ENCODE measurements at regions not wholly inside any gene's neighbourhood (a gene's known extent, or its start where the extent isn't known, plus 50 kb on each side); places are given as distances from the start of the nearest gene placed in this dataset.

- peak; percentile 65 for DNase-seq (ENCODE audit: low read depth)
- in situ Hi-C loops (cut with HindIII; ENCODE audit: low pct_unique_long_range_greater_than_20kb, low sequenced_read_pairs), result no loop called here
These were observed 142.5 kb upstream of the TNS3 start for GRCh38 chr7:47724335-47724982.

DNA sequence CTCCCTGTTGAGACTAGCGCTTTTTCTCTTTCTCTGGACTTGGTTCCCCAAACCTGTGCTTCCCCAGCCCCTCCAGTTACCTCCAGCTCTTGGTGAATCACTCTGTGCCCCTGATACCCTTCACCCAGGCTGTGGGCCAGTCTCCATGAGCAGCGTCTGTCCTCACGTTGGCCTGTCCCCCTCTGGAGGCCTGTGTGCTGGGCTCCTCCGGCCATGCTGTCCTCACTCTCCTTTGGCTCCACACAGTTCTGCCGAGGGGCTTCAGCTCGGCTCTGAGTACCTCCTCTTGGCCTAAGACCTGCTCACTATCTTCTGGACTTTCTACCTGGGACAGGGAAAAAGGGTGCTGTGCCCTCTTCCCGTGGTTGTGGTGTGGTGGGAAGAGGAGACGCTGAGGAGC is 140.2 kb upstream of the TNS3 start:
- in situ Hi-C loops (cut with HindIII; ENCODE audit: low pct_unique_long_range_greater_than_20kb, low sequenced_read_pairs), result no loop called here
- DNase-seq (ENCODE audit: low read depth), result no peak

DNA sequence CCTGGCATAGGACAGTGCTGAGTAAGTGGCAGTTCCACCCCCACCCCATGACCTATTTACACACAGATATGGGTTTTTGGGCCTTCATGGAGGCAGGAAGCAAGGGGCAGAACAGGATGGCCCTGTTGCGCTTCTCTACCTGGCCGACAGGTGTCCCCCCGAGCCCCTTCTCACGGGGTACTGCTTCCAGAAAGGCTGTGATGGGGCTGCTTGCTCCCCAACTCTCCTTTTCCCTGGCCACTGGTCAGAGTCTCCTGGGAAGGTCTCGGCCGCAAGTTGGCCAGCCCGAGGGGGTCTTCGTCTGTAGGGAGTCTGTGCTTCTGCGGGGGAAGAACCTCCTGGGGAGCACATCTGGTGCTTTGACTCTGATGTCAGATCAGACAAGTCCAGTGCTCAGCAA is 139.8 kb upstream of the TNS3 start:
- in situ Hi-C loops (cut with HindIII; ENCODE audit: low pct_unique_long_range_greater_than_20kb, low sequenced_read_pairs), result no loop called here

GRCh38 chr7:47720907-47721244 is 139.0 kb upstream of the TNS3 start:
- in situ Hi-C loops (cut with HindIII; ENCODE audit: low pct_unique_long_range_greater_than_20kb, low sequenced_read_pairs), result no loop called here
- DNase-seq (ENCODE audit: low read depth), result no peak

More for the DNA sequence above, 139.8 kb upstream of the TNS3 start:
- DNase-seq (ENCODE audit: low read depth), result no peak

- in situ Hi-C loops (cut with HindIII; ENCODE audit: low pct_unique_long_range_greater_than_20kb, low sequenced_read_pairs), result no loop called here
- DNase-seq (ENCODE audit: low read depth), result no peak
These were observed 138.4 kb upstream of the TNS3 start for GRCh38 chr7:47720141-47720906.

- DNase-seq (ENCODE audit: low read depth), result no peak
- in situ Hi-C loops (cut with HindIII; ENCODE audit: low pct_unique_long_range_greater_than_20kb, low sequenced_read_pairs), result no loop called here
These were observed 137.8 kb upstream of the TNS3 start for GRCh38 chr7:47719675-47720074.

DNA sequence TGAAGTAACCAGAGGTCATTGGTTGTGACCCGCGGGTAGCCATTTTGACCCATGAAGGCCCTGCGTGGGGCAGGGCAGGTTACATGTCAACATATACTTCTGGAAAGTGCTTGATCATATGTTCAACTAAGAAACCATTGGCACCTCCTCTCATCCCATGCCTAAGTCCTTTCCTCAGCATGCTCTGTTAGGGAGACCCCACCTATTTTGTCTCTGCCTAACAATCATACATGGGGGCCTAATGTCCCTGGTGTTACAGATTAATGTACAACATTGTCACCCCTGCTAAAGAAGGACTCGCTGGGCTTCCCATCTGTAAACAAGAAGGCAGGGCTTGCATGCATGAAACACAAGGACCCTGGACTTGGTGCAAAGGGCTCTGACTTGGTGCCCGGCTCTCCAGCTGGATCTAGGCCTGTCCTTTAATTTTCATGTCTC is 133.7 kb upstream of the TNS3 start:
- in situ Hi-C loops (cut with HindIII; ENCODE audit: low pct_unique_long_range_greater_than_20kb, low sequenced_read_pairs), result no loop called here
- DNase-seq (ENCODE audit: low read depth), result no peak

- in situ Hi-C loops (cut with HindIII; ENCODE audit: low pct_unique_long_range_greater_than_20kb, low sequenced_read_pairs), result no loop called here
- no peak for DNase-seq (ENCODE audit: low read depth)
These were observed 133.0 kb upstream of the TNS3 start for GRCh38 chr7:47714669-47715607.

DNA sequence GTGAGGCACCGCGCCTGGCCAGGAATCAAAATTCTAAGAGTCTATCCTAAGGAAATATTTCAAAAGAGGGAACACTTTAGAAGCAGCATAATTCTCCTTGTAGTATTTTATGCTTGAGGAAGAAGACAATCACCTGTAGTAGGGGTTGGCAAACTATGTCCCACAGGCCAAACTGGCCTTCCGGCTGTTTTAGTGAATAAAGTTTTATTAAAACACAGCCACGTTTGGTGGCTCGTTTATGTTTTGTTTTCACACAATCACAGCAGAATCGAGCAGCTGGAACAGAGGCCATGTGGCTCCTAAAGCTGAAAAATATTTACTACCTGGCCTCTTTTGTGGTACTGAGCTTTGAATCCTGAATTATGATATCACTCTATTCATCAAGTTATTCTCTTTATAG is 131.7 kb upstream of the TNS3 start:
- in situ Hi-C loops (cut with HindIII; ENCODE audit: low pct_unique_long_range_greater_than_20kb, low sequenced_read_pairs), result no loop called here
- DNase-seq (ENCODE audit: low read depth), result no peak

- in situ Hi-C loops (cut with HindIII; ENCODE audit: low pct_unique_long_range_greater_than_20kb, low sequenced_read_pairs), result no loop called here
- DNase-seq (ENCODE audit: low read depth), result no peak
These were observed 130.5 kb upstream of the TNS3 start for GRCh38 chr7:47712416-47712815.

DNA sequence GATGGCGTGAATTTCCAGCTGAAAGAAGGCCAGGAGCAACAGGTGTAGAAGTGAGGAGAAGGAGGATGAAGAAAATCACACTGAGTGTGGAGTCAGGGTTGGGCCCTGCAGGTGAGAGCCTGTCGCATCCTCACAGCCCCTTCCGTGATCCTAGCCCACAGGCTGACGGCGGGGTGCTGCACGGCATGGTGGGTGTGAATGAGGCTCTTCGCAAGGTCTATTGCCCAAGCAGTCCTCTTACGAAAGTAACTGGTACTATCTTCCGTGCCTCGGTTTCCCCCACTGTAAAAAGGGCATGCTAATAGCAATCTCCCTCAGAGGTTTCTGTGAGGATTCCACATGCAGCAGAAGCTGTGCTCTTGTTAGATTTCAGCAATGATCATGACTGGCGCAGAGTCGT is 129.9 kb upstream of the TNS3 start:
- in situ Hi-C loops (cut with HindIII; ENCODE audit: low pct_unique_long_range_greater_than_20kb, low sequenced_read_pairs), result no loop called here
- DNase-seq (ENCODE audit: low read depth), result no peak

- in situ Hi-C loops (cut with HindIII; ENCODE audit: low pct_unique_long_range_greater_than_20kb, low sequenced_read_pairs), result no loop called here
- no peak for DNase-seq (ENCODE audit: low read depth)
These were observed 128.5 kb upstream of the TNS3 start for GRCh38 chr7:47710201-47710935.

- DNase-seq (ENCODE audit: low read depth), result no peak
- in situ Hi-C loops (cut with HindIII; ENCODE audit: low pct_unique_long_range_greater_than_20kb, low sequenced_read_pairs), result no loop called here
These were observed 127.5 kb upstream of the TNS3 start for GRCh38 chr7:47709451-47709850.

DNA sequence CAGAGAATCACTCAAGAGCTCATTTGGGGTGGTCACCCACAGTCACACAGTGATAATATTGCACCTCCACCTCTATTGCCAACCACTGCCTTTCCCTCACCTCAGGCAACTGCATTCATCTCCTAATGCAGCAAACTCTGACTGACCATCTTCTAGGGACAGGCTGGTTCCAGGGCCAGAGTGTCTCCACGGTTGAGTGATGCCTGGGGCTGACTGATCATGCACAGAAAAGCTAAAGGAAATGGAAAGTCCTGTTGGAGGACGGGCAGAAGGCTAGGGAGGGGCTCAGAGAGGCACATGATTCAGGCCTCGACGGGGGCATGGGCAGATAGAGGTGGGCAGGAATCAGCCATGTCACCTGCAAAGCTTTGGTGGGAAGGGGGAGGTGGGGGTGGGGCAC is 127.1 kb upstream of the TNS3 start:
- DNase-seq (ENCODE audit: low read depth), result peak; percentile 53
- in situ Hi-C loops (cut with HindIII; ENCODE audit: low pct_unique_long_range_greater_than_20kb, low sequenced_read_pairs), result no loop called here

DNA sequence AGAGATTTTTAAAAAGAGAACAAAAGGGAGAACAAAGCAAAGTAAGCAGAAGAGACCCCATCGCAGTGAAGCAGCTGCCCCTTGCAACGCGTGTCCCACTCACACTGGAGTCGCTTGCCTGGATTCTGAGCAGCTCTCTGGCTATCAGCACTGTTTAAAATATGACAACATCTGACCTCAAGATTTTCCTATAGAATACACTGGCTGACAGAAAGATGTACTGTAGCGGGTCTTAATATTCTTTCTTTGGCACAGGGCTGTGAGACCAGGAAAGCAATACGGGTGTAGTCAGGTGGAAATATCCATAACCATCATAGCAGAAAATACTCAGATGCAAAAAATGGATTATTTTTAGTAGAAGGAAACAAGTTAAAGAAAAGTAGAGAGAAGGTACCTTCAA is 125.7 kb upstream of the TNS3 start:
- in situ Hi-C loops (cut with HindIII; ENCODE audit: low pct_unique_long_range_greater_than_20kb, low sequenced_read_pairs), result no loop called here
- DNase-seq (ENCODE audit: low read depth), result no peak

- no peak for DNase-seq (ENCODE audit: low read depth)
- in situ Hi-C loops (cut with HindIII; ENCODE audit: low pct_unique_long_range_greater_than_20kb, low sequenced_read_pairs), result no loop called here
These were observed 123.0 kb upstream of the TNS3 start for GRCh38 chr7:47704936-47705335.

- in situ Hi-C loops (cut with HindIII; ENCODE audit: low pct_unique_long_range_greater_than_20kb, low sequenced_read_pairs), result no loop called here
- DNase-seq (ENCODE audit: low read depth), result no peak
These were observed 120.2 kb upstream of the TNS3 start for GRCh38 chr7:47702080-47702479.

DNA sequence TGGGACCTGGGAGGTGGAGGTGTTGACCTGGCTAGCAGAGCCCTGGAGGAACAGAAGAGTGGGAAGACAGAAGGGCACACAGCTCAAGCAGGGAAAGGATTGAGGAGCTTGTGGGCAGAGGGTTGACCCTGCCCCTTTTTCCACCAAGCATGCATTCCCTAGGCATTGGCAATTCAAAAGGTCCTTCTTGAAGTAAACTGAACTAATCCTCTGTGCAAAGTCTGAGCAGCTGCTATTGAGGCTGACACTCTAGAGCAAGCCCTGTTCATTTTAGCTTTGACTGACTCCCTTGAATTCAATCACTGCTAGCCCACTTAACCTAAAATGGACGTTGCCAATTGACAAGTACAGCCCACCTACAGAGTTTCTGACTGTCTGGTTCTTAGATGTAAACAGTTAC is 116.5 kb upstream of the TNS3 start:
- DNase-seq (ENCODE audit: low read depth), result no peak
- in situ Hi-C loops (cut with HindIII; ENCODE audit: low pct_unique_long_range_greater_than_20kb, low sequenced_read_pairs), result no loop called here

All from Caki2 (cell line).